Lung (tissue), 11 donors: ENCODE measurements at regions not wholly inside any gene's neighbourhood (a gene's known extent, or its start where the extent isn't known, plus 50 kb on each side); places are given as distances from the start of the nearest gene placed in this dataset.

Experiments
- ATAC-seq: fragments of 200-7000 bp; cut with Tn5 transposase; one replicate; pipeline ENCODE4 v1.9.1; 2020; ENCODE audit warnings: moderate number of reproducible peaks; ENCODE audit not compliant: insufficient read depth, low FRiP score
- DNase-seq, 3 donors: peaks; one replicate each; pipeline ENCODE4 v3.0.0-alpha.2; 2013 to 2017
- H3K27ac ChIP-seq, 2 donors: one replicate each; pipeline ENCODE4 v1.5.1; 2013; ENCODE audit warnings: mild to moderate bottlenecking in 2 of 2, moderate library complexity in 2 of 2, control low read depth in 1 of 2, inconsistent platforms in 1 of 2, low read depth in 1 of 2, low read length in 1 of 2
- H3K27me3 ChIP-seq, 3 donors: one replicate each; pipeline ENCODE4 v1.5.1; 2013; ENCODE audit warnings: low read length in 2 of 3; ENCODE audit not compliant: control insufficient read depth in 3 of 3, insufficient read depth in 3 of 3
- H3K36me3 ChIP-seq, 4 donors: one replicate each; pipeline ENCODE4 v1.5.1; 2013; ENCODE audit warnings: low read length in 4 of 4, mild to moderate bottlenecking in 1 of 4, moderate library complexity in 1 of 4; ENCODE audit not compliant: control insufficient read depth in 4 of 4, insufficient read depth in 4 of 4
- H3K4me1 ChIP-seq, 5 donors: one replicate each; pipeline ENCODE4 v1.5.1; 2013; ENCODE audit warnings: low read length in 5 of 5, mild to moderate bottlenecking in 2 of 5, moderate library complexity in 1 of 5; ENCODE audit not compliant: control insufficient read depth in 5 of 5, insufficient read depth in 5 of 5
- H3K4me3 ChIP-seq: one replicate; pipeline ENCODE4 v1.5.1; 2013; ENCODE audit warnings: mild to moderate bottlenecking, control low read depth, moderate library complexity
- H3K9ac ChIP-seq, 2 donors: one replicate each; pipeline ENCODE4 v1.5.1; 2013; ENCODE audit warnings: low read length in 2 of 2, control low read depth in 1 of 2; ENCODE audit not compliant: insufficient read depth in 1 of 2
- H3K9me3 ChIP-seq, 4 donors: one replicate each; pipeline ENCODE4 v1.5.1; 2013; ENCODE audit warnings: low read length in 3 of 4, mild to moderate bottlenecking in 1 of 4, moderate library complexity in 1 of 4; ENCODE audit not compliant: control insufficient read depth in 4 of 4, insufficient read depth in 3 of 4
- WGBS, 2 donors: extraction: QIAGEN DNeasy Blood & Tissue Kit; methylation state at CpG; one replicate each; pipeline ENCODE4 v1.1.7; 2013; 5-methylcytosine and 5-hydroxymethylcytosine counted together
- TF ChIP-seq, protein P1 (sequence below): IDR thresholded peaks from 2 replicates; pipeline ENCODE4 v1.5.1; 2012; ENCODE audit warnings: mild to moderate bottlenecking; ENCODE audit errors: control extremely low read depth, extremely low read depth
- donor health status: control.
- donor health status: control.
- donor health status: Bipolar disorder and iron deficiency.
- donor health status: healthy.
- donor health status: DM: yes; HTN: yes; CAD: no.

DNA sequence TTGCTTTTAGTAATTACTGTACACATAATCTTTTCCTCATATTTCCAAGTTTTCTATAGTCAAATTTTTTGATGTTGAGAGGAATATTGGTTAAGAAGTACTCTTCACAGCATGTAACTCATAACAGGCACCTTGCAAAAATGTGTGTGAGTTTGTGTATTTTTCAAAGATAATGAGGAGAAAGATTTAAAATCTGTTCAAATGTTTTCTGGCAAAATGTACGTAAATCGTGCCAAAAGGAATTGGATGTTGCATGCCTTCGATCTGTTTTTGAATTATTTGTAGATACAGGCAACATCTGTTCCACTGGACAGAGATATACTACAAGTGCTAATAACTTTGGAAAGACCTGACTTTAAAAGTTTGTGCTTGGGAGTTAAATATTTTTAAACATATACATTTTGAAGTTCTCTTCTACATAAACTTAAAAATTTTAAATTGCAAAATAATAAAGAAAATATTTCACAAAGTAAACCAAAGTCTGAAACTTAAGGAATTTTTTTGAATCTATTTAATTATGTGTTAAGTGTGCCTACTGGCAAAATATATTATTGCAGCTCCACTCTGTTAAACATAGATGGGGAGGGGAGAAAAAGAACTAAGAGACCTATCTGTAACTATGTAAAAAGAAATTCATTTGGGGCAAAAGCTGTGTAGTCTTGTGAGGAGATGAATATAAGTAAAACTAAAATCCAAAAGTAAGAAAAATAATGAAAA is 133.5 kb upstream of the UBE2E3 start:
- Histone ChIP-seq H3K36me3 (no peaks in the 10 kb centered on the region), H3K4me3 (no peak overlapping the region), H3K27ac (no peak overlapping the region), H3K27me3 (peaks cover 0 to 7% (median 0%) of the 10 kb centered on the region in 3 donors), H3K9ac (no peak overlapping the region), H3K9me3 (no peaks in the 10 kb centered on the region), H3K4me1 (peaks cover 0 to 8% (median 0%) of the 10 kb centered on the region in 5 donors)
- ATAC-seq (no peak), DNase-seq (peak in 2 of 3 donors; percentile 85 to 90)
- TF ChIP-seq, protein P1, sequence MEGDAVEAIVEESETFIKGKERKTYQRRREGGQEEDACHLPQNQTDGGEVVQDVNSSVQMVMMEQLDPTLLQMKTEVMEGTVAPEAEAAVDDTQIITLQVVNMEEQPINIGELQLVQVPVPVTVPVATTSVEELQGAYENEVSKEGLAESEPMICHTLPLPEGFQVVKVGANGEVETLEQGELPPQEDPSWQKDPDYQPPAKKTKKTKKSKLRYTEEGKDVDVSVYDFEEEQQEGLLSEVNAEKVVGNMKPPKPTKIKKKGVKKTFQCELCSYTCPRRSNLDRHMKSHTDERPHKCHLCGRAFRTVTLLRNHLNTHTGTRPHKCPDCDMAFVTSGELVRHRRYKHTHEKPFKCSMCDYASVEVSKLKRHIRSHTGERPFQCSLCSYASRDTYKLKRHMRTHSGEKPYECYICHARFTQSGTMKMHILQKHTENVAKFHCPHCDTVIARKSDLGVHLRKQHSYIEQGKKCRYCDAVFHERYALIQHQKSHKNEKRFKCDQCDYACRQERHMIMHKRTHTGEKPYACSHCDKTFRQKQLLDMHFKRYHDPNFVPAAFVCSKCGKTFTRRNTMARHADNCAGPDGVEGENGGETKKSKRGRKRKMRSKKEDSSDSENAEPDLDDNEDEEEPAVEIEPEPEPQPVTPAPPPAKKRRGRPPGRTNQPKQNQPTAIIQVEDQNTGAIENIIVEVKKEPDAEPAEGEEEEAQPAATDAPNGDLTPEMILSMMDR = no peak
- 71 to 79% methylated on average over 3 of the region's 3 CpGs for WGBS, 2 donors

DNA sequence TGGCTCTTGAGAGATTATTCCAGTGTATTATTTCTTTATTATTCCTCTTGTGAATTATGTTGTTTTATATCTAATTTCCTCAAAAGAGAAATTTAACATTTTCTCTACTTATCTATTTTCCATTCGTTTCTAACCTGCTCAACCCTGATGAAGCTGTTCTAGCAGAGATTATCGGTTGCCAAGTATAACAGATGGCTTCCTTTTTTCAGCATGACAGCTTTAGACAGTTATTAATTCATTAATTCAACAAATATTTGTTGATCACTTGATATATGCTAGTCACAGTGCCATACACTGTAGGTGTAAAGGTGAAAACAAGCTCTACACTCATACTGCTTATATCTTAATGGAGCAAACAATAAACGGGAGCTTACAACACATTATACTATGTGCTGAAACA is 137.9 kb upstream of the UBE2E3 start:
- no peaks in the 10 kb centered on the region for H3K36me3 ChIP-seq
- H3K9me3 ChIP-seq = no peaks in the 10 kb centered on the region
- ATAC-seq = no peak
- no peak overlapping the region for H3K4me3 ChIP-seq
- DNase-seq = no peak
- H3K4me1 ChIP-seq = peaks cover 0 to 8% (median 0%) of the 10 kb centered on the region in 5 donors
- no peak overlapping the region for H3K9ac ChIP-seq
- H3K27me3 ChIP-seq = peaks cover 0 to 7% (median 0%) of the 10 kb centered on the region in 3 donors
- H3K27ac ChIP-seq = no peak overlapping the region
- WGBS, 2 donors = 65 to 81% methylated on average over 3 of the region's 3 CpGs
- TF ChIP-seq, protein P1 = no peak

DNA sequence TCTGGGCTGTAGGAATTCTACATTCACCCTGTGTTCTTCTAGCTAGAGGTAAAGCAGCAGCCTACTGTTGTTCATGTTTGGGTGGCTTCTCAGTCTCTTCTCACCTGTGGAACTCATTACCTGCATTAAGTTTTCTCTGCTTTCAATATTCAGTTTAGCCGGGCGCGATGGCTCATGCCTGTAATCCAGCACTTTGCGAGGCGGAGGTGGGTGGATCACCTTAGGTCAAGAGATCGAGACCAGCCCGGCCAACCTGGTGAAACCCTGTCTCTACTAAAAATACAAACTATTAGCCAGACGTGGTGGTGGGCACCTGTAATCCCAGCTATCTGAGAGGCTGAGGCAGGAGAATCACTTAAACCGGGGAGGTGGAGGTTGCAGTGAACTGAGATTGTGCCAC is 139.8 kb upstream of the UBE2E3 start:
- Histone ChIP-seq H3K36me3 (no peaks in the 10 kb centered on the region), H3K9me3 (no peaks in the 10 kb centered on the region), H3K27ac (no peak overlapping the region), H3K4me1 (no peaks in the 10 kb centered on the region), H3K4me3 (no peak overlapping the region), H3K9ac (no peak overlapping the region), H3K27me3 (peaks cover 0 to 7% (median 0%) of the 10 kb centered on the region in 3 donors)
- TF ChIP-seq, protein P1 = no peak
- DNase-seq (no peak), ATAC-seq (no peak)
- WGBS, 2 donors = 93 to 94% methylated on average over 9 of the region's 9 CpGs

DNA sequence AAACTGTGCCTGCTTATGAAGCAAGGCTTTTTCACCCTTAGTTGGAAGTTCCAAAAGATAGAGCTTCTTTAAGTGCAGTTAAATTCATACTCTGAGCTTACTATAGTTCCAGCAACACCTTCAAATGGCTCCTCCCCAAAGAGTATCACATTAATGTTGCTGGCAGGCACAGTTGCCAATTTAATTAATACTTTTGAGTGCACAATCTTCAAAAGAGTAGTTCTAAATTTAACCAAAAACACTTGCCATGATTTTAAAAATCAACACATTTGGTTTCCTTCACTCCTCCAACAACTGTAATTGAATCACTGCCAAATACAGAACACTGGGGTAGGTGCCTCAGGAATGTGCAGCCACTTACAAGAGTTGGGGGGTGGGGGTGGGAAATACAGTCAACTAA is 150.6 kb upstream of the UBE2E3 start:
- Histone ChIP-seq H3K36me3 (no peaks in the 10 kb centered on the region), H3K4me3 (no peak overlapping the region), H3K9me3 (peaks cover 0 to 3% (median 0%) of the 10 kb centered on the region in 4 donors), H3K9ac (no peak overlapping the region), H3K27me3 (no peaks in the 10 kb centered on the region), H3K27ac (no peak overlapping the region), H3K4me1 (no peaks in the 10 kb centered on the region)
- TF ChIP-seq, protein P1 = no peak
- no peak for DNase-seq
- no peak for ATAC-seq
